HEK293 (cell line): ENCODE measurements at regions not wholly inside any gene's neighbourhood (a gene's known extent, or its start where the extent isn't known, plus 50 kb on each side); places are given as distances from the start of the nearest gene placed in this dataset.

Source experiments
- CTCF ChIA-PET: fragments of 350-600 bp; formaldehyde crosslinking; extraction: SDS; loops from one replicate; lab custom pipeline; 2021; ENCODE audit warnings: antibody characterized with exemption; lab: Yijun Ruan, JAX
- POLR2A ChIA-PET: fragments of 300-600 bp; formaldehyde crosslinking; extraction: SDS; loops from one replicate; lab custom pipeline; 2020; ENCODE audit warnings: antibody characterized with exemption, inconsistent platforms; lab: Yijun Ruan, JAX
- H3K27ac ChIP-seq: fragments of 200-500 bp; sonication (Bioruptor generic); 2 replicates; pipeline ENCODE4 v1.5.1; 2014; ENCODE audit warnings: low read depth, low read length, control low read depth, inconsistent platforms; ENCODE audit errors: extremely low read depth
- H3K36me3 ChIP-seq, 2 experiments: fragments of 200-500 bp in 1 of 2; sonication (Bioruptor generic) in 1 of 2; 1 replicate in 1 of 2; 2 replicates in 1 of 2; pipeline ENCODE4 v1.5.1; 2014 to 2017; ENCODE audit warnings: inconsistent platforms in 2 of 2, low read length in 2 of 2; ENCODE audit not compliant: control insufficient read depth in 2 of 2, insufficient read depth in 1 of 2
- H3K4me1 ChIP-seq: fragments of 200-500 bp; sonication (Bioruptor generic); 2 replicates; pipeline ENCODE4 v1.5.1; 2014; ENCODE audit warnings: mild to moderate bottlenecking, low read length, inconsistent platforms; ENCODE audit not compliant: control insufficient read depth, insufficient read depth
- H3K4me3 ChIP-seq: 2 replicates; pipeline ENCODE4 v1.5.1; 2011; ENCODE audit warnings: low read depth, mild to moderate bottlenecking, control low read depth, low read length, moderate library complexity
- H3K9me3 ChIP-seq: fragments of 200-500 bp; sonication (Bioruptor generic); 2 replicates; pipeline ENCODE4 v1.5.1; 2014; ENCODE audit warnings: low read depth, low read length, inconsistent platforms; ENCODE audit not compliant: control insufficient read depth, insufficient read depth
- KLF1 ChIP-seq: fragments of 450-650 bp; formaldehyde crosslinking; IDR thresholded peaks from 2 replicates; pipeline ENCODE4 v1.5.1; 2016; ENCODE audit warnings: missing biosample characterization, missing genetic modification characterization
- KLF9 ChIP-seq: fragments of 450-650 bp; formaldehyde crosslinking; IDR thresholded peaks from 2 replicates; pipeline ENCODE4 v1.5.1; 2016; ENCODE audit warnings: missing biosample characterization, missing genetic modification characterization, low read depth
- OVOL3 ChIP-seq: fragments of 450-650 bp; formaldehyde crosslinking; IDR thresholded peaks from 2 replicates; pipeline ENCODE4 v1.5.1; 2016; ENCODE audit warnings: missing biosample characterization, missing genetic modification characterization
- REST ChIP-seq: fragments of 450-650 bp; formaldehyde crosslinking; IDR thresholded peaks from 2 replicates; pipeline ENCODE4 v1.5.1; 2016; ENCODE audit warnings: missing biosample characterization, missing genetic modification characterization
- TSHZ1 ChIP-seq: fragments of 450-650 bp; formaldehyde crosslinking; IDR thresholded peaks from 2 replicates; pipeline ENCODE4 v1.5.1; 2016; ENCODE audit warnings: missing biosample characterization, missing genetic modification characterization, borderline replicate concordance
- ZBTB49 ChIP-seq: fragments of 450-650 bp; formaldehyde crosslinking; IDR thresholded peaks from 2 replicates; pipeline ENCODE4 v1.5.1; 2016; ENCODE audit warnings: missing biosample characterization, missing genetic modification characterization, low read depth
- ZNF112 ChIP-seq: fragments of 450-650 bp; formaldehyde crosslinking; IDR thresholded peaks from 2 replicates; pipeline ENCODE4 v1.5.0; 2017; ENCODE audit warnings: missing biosample characterization, missing genetic modification characterization
- ZNF175 ChIP-seq: fragments of 450-650 bp; formaldehyde crosslinking; IDR thresholded peaks from 2 replicates; pipeline ENCODE4 v1.5.1; 2016; ENCODE audit warnings: missing biosample characterization, missing genetic modification characterization
- ZNF26 ChIP-seq: fragments of 450-650 bp; formaldehyde crosslinking; IDR thresholded peaks from 2 replicates; pipeline ENCODE4 v1.5.1; 2016; ENCODE audit warnings: missing biosample characterization, missing genetic modification characterization
- ZNF274 ChIP-seq, 2 experiments: fragments of 200-500 bp in 1 of 2; fragments of 450-650 bp in 1 of 2; sonication (Bioruptor generic) in 1 of 2; formaldehyde crosslinking in 1 of 2; IDR thresholded peaks; 2 replicates each; pipeline versions ENCODE4 v1.5.1 to v1.6.1; 2014 to 2016; ENCODE audit warnings: borderline replicate concordance in 1 of 2, inconsistent platforms in 1 of 2, low read length in 1 of 2, missing biosample characterization in 1 of 2, missing genetic modification characterization in 1 of 2
- ZNF473 ChIP-seq: fragments of 450-650 bp; formaldehyde crosslinking; IDR thresholded peaks from 2 replicates; pipeline ENCODE4 v1.5.1; 2017; ENCODE audit warnings: missing biosample characterization, missing genetic modification characterization
- ZNF501 ChIP-seq: fragments of 450-650 bp; formaldehyde crosslinking; IDR thresholded peaks from 2 replicates; pipeline ENCODE4 v1.5.1; 2016; ENCODE audit warnings: missing biosample characterization, missing genetic modification characterization
- ZNF560 ChIP-seq: fragments of 450-650 bp; formaldehyde crosslinking; IDR thresholded peaks from 2 replicates; pipeline ENCODE4 v1.5.1; 2017; ENCODE audit warnings: missing biosample characterization, missing genetic modification characterization, borderline replicate concordance
- ZNF571 ChIP-seq: fragments of 450-650 bp; formaldehyde crosslinking; IDR thresholded peaks from 2 replicates; pipeline ENCODE4 v1.5.0; 2017; ENCODE audit warnings: missing biosample characterization, missing genetic modification characterization
- ZNF580 ChIP-seq: fragments of 450-650 bp; formaldehyde crosslinking; IDR thresholded peaks from 2 replicates; pipeline ENCODE4 v1.5.1; 2016; ENCODE audit warnings: missing biosample characterization, missing genetic modification characterization
- ZNF600 ChIP-seq: fragments of 450-650 bp; formaldehyde crosslinking; IDR thresholded peaks from 2 replicates; pipeline ENCODE4 v1.5.1; 2016; ENCODE audit warnings: missing biosample characterization, missing genetic modification characterization
- ZNF639 ChIP-seq: fragments of 450-650 bp; formaldehyde crosslinking; IDR thresholded peaks from 2 replicates; pipeline ENCODE4 v1.5.1; 2016; ENCODE audit warnings: missing biosample characterization, missing genetic modification characterization
- ZNF654 ChIP-seq: fragments of 450-650 bp; formaldehyde crosslinking; IDR thresholded peaks from 2 replicates; pipeline ENCODE4 v1.5.1; 2016; ENCODE audit warnings: low read depth, missing biosample characterization, missing genetic modification characterization
- ZNF660 ChIP-seq: fragments of 450-650 bp; IDR thresholded peaks from 2 replicates; pipeline ENCODE4 v1.5.1; 2018; ENCODE audit warnings: missing biosample characterization, mild to moderate bottlenecking, missing genetic modification characterization
- ZXDB ChIP-seq: fragments of 450-650 bp; formaldehyde crosslinking; IDR thresholded peaks from 2 replicates; pipeline ENCODE4 v1.5.1; 2016; ENCODE audit warnings: missing biosample characterization, missing genetic modification characterization

- ChIA-PET POLR2A (no interaction called here), CTCF (no interaction called here)
- Histone ChIP-seq H3K4me3 (no peak overlapping the region), H3K4me1 (no peaks in the 10 kb centered on the region), H3K27ac (no peak overlapping the region), H3K36me3 (no peaks in the 10 kb centered on the region), H3K9me3 (no peaks in the 10 kb centered on the region)
- TF ChIP-seq ZBTB49 (tag by site-specific recombination) = no peak
- no peak for TF ChIP-seq OVOL3 (tag by site-specific recombination)
- TF ChIP-seq ZNF571 = no peak
- TF ChIP-seq ZNF660 = no peak
- TF ChIP-seq ZNF112 = no peak
- no peak for TF ChIP-seq TSHZ1 (tag by site-specific recombination)
- TF ChIP-seq ZNF175 (tag by site-specific recombination) = no peak
- no peak for TF ChIP-seq ZNF501 (tag by site-specific recombination)
- TF ChIP-seq KLF9 (tag by site-specific recombination) = no peak
- no peak for TF ChIP-seq ZNF600
- no peak for TF ChIP-seq ZNF26
- no peak for TF ChIP-seq ZNF473 (tag by site-specific recombination)
- no peak for TF ChIP-seq ZNF654 (tag by site-specific recombination)
These were observed 194.9 kb upstream of the MGMT start for GRCh38 chr10:129272176-129272575.

GRCh38 chr10:129272866-129273650 is 194.0 kb upstream of the MGMT start:
- Histone ChIP-seq H3K9me3 (no peaks in the 10 kb centered on the region), H3K27ac (no peak overlapping the region), H3K4me3 (no peak overlapping the region), H3K36me3 (no peaks in the 10 kb centered on the region), H3K4me1 (no peaks in the 10 kb centered on the region)
- ChIA-PET POLR2A (no interaction called here), CTCF (no interaction called here)
- no peak for TF ChIP-seq REST (tag by site-specific recombination)
- TF ChIP-seq KLF1 = no peak
- no peak for TF ChIP-seq ZXDB (tag by site-specific recombination)
- TF ChIP-seq ZNF274 (IDR thresholded peaks at IDR 0.05; ENCODE audit: low read length) = no peak
- no peak for TF ChIP-seq ZNF274 (tag by site-specific recombination; IDR thresholded peaks at IDR 0.05; ENCODE audit: borderline replicate concordance)
- TF ChIP-seq ZNF580 (tag by site-specific recombination) = no peak
- TF ChIP-seq ZNF560 (tag by site-specific recombination) = no peak
- TF ChIP-seq ZNF639 (tag by site-specific recombination) = no peak
